Kidney (tissue), 13 donors: ENCODE measurements at regions not wholly inside any gene's neighbourhood (a gene's known extent, or its start where the extent isn't known, plus 50 kb on each side); places are given as distances from the start of the nearest gene placed in this dataset.
A peak's percentile ranks its signal among the peaks of the same experiment; 100 is the strongest.

ENCODE experiments used
- DNase-seq, 5 donors: peaks; one replicate each; pipeline ENCODE4 v3.0.0-alpha.2; 2013 to 2020
- FAIRE-seq: peaks from 2 replicates; lab custom pipeline; 2012; peaks lifted over from hg19 to GRCh38; lab: Jason Lieb, UNC
- H3K27ac ChIP-seq, 2 donors: one replicate each; pipeline ENCODE4 v1.7.0; 2013; ENCODE audit warnings: low read depth in 2 of 2, low read length in 2 of 2, inconsistent platforms in 1 of 2
- H3K27me3 ChIP-seq: one replicate; pipeline ENCODE4 v1.7.1; 2013; ENCODE audit warnings: low read length, inconsistent platforms; ENCODE audit not compliant: control insufficient read depth, insufficient read depth
- H3K36me3 ChIP-seq, 3 donors: one replicate each; pipeline versions ENCODE4 v1.7.0 to v1.7.1; 2013; ENCODE audit warnings: low read length in 3 of 3, control low read depth in 1 of 3, inconsistent platforms in 1 of 3; ENCODE audit not compliant: insufficient read depth in 3 of 3, control insufficient read depth in 2 of 3
- H3K4me1 ChIP-seq, 3 donors: one replicate each; pipeline versions ENCODE4 v1.7.0 to v1.7.1; 2013; ENCODE audit warnings: low read length in 3 of 3, inconsistent platforms in 1 of 3, low read depth in 1 of 3; ENCODE audit not compliant: control insufficient read depth in 2 of 3, insufficient read depth in 2 of 3
- H3K4me3 ChIP-seq, 3 donors: one replicate each; pipeline versions ENCODE4 v1.7.0 to v1.8.1; 2013; ENCODE audit warnings: low read length in 3 of 3, control low read depth in 1 of 3, inconsistent platforms in 1 of 3
- H3K9ac ChIP-seq, 3 donors: one replicate each; pipeline versions ENCODE4 v1.7.0 to v1.7.1; 2013; ENCODE audit warnings: low read length in 3 of 3, control low read depth in 1 of 3, inconsistent platforms in 1 of 3
- H3K9me3 ChIP-seq, 3 donors: one replicate each; pipeline versions ENCODE4 v1.7.0 to v1.7.1; 2013; ENCODE audit warnings: low read length in 3 of 3, control low read depth in 1 of 3, inconsistent platforms in 1 of 3; ENCODE audit not compliant: control insufficient read depth in 2 of 3, insufficient read depth in 1 of 3
- CTCF ChIP-seq: IDR thresholded peaks from 3 replicates; pipeline ENCODE4 v1.5.1; 2012; ENCODE audit warnings: mild to moderate bottlenecking, moderate library complexity, borderline replicate concordance; ENCODE audit not compliant: insufficient read depth; ENCODE audit errors: extremely low read depth
- intact Hi-C: fragments of 100-400 bp; cut with DNase I; formaldehyde crosslinking; loops from one replicate; pipeline ENCODE4 v1.11.1; 2022
- donor health status: control.
- donor health status: control.
- donor health status: control.
- donor health status: control.
- donor health status: control.
- donor health status: DM: yes; HTN: yes; CAD: no.
- donor health status: Normal renal cell carcinoma (clear cell type).

- H3K27me3 ChIP-seq, result no peaks in the 10 kb centered on the region
- no peaks in the 10 kb centered on the region for H3K4me1 ChIP-seq
- no peaks in the 10 kb centered on the region for H3K9me3 ChIP-seq
- no peak overlapping the region for H3K9ac ChIP-seq
- no peak overlapping the region for H3K27ac ChIP-seq
- FAIRE-seq (peak; percentile 37), DNase-seq (peak in 4 of 5 donors; percentile 54 to 90 (median 80))
- no peaks in the 10 kb centered on the region for H3K36me3 ChIP-seq
- no peak overlapping the region for H3K4me3 ChIP-seq
- intact Hi-C loops, result no loop called here
- peak; percentile 69 for TF ChIP-seq CTCF
These were observed 190.6 kb downstream of the MAT2B start for GRCh38 chr5:163695830-163696578.

- Histone ChIP-seq H3K9ac (no peak overlapping the region), H3K27ac (no peak overlapping the region), H3K4me1 (no peaks in the 10 kb centered on the region), H3K4me3 (no peak overlapping the region), H3K27me3 (no peaks in the 10 kb centered on the region), H3K9me3 (no peaks in the 10 kb centered on the region), H3K36me3 (no peaks in the 10 kb centered on the region)
- FAIRE-seq (no peak), DNase-seq (no peak)
- no peak for TF ChIP-seq CTCF
- intact Hi-C loops, result no loop called here
These were observed 191.1 kb downstream of the MAT2B start for GRCh38 chr5:163696579-163696887.

GRCh38 chr5:163706053-163706771 is 200.8 kb downstream of the MAT2B start:
- Histone ChIP-seq H3K27me3 (no peaks in the 10 kb centered on the region), H3K4me3 (no peak overlapping the region), H3K9me3 (no peaks in the 10 kb centered on the region), H3K4me1 (no peaks in the 10 kb centered on the region), H3K27ac (no peak overlapping the region), H3K36me3 (no peaks in the 10 kb centered on the region), H3K9ac (no peak overlapping the region)
- FAIRE-seq (no peak), DNase-seq (no peak)
- no peak for TF ChIP-seq CTCF
- intact Hi-C loops, result no loop called here
